Glutamatergic neuron (in vitro differentiated cells): ENCODE measurements at regions not wholly inside any gene's neighbourhood (a gene's known extent, or its start where the extent isn't known, plus 50 kb on each side); places are given as distances from the start of the nearest gene placed in this dataset.

Source experiments
- DNase-seq: peaks from one replicate; pipeline ENCODE4 v3.0.0; 2022
- H3K27ac Mint-ChIP-seq: one replicate; pipeline ENCODE4 v1.8.0; 2020; ENCODE audit warnings: mild to moderate bottlenecking, mixed read lengths, inconsistent platforms; ENCODE audit not compliant: unreplicated experiment
- H3K27me3 Mint-ChIP-seq: one replicate; pipeline ENCODE4 v1.8.0; 2020; ENCODE audit warnings: mild to moderate bottlenecking, moderate library complexity, mixed read lengths, inconsistent platforms; ENCODE audit not compliant: unreplicated experiment
- H3K36me3 Mint-ChIP-seq: one replicate; pipeline ENCODE4 v1.8.0; 2020; ENCODE audit warnings: mild to moderate bottlenecking, mixed read lengths, inconsistent platforms; ENCODE audit not compliant: unreplicated experiment
- H3K4me1 Mint-ChIP-seq: one replicate; pipeline ENCODE4 v1.8.0; 2020; ENCODE audit warnings: mild to moderate bottlenecking, low read depth, mixed read lengths, inconsistent platforms; ENCODE audit not compliant: unreplicated experiment
- H3K4me3 Mint-ChIP-seq: one replicate; pipeline ENCODE4 v1.8.0; 2020; ENCODE audit warnings: mild to moderate bottlenecking, mixed read lengths, inconsistent platforms; ENCODE audit not compliant: unreplicated experiment
- H3K9me3 Mint-ChIP-seq: one replicate; pipeline ENCODE4 v1.8.0; 2020; ENCODE audit warnings: mild to moderate bottlenecking, moderate library complexity, mixed read lengths, inconsistent platforms; ENCODE audit not compliant: unreplicated experiment
- CTCF ChIP-seq: fragments of 200-600 bp; sonication (generic); IDR thresholded peaks from one replicate; pipeline ENCODE4 v1.5.0; 2021; ENCODE audit not compliant: partially characterized antibody, unreplicated experiment

- Mint-ChIP-seq H3K9me3 (peaks cover 6% of the 10 kb centered on the region), H3K36me3 (no peaks in the 10 kb centered on the region), H3K4me3 (no peak overlapping the region), H3K27ac (no peak overlapping the region), H3K4me1 (peaks cover 29% of the 10 kb centered on the region), H3K27me3 (peaks cover 5% of the 10 kb centered on the region)
- TF ChIP-seq CTCF, result no peak
- DNase-seq, result no peak
Measured at GRCh38 chr1:47564570-47564969, 126.7 kb downstream of the FOXD2 start.

GRCh38 chr1:47565092-47565491, 127.2 kb downstream of the FOXD2 start:
- Mint-ChIP-seq H3K4me3 (no peak overlapping the region), H3K27me3 (peaks cover 5% of the 10 kb centered on the region), H3K4me1 (peaks cover 33% of the 10 kb centered on the region), H3K27ac (no peak overlapping the region), H3K36me3 (no peaks in the 10 kb centered on the region), H3K9me3 (peaks cover 8% of the 10 kb centered on the region)
- no peak for TF ChIP-seq CTCF
- DNase-seq, result no peak

- Mint-ChIP-seq H3K4me3 (no peak overlapping the region), H3K4me1 (peaks cover 39% of the 10 kb centered on the region), H3K9me3 (peaks cover 8% of the 10 kb centered on the region), H3K27me3 (peaks cover 9% of the 10 kb centered on the region), H3K27ac (no peak overlapping the region), H3K36me3 (no peaks in the 10 kb centered on the region)
- TF ChIP-seq CTCF, result no peak
- no peak for DNase-seq
Measured at GRCh38 chr1:47565676-47566075, 127.8 kb downstream of the FOXD2 start.

GRCh38 chr1:47568763-47569162, 130.9 kb downstream of the FOXD2 start:
- H3K9me3 Mint-ChIP-seq, result peaks cover 8% of the 10 kb centered on the region
- H3K4me1 Mint-ChIP-seq, result peaks cover 32% of the 10 kb centered on the region
- peaks cover 6% of the 10 kb centered on the region for H3K27me3 Mint-ChIP-seq
- TF ChIP-seq CTCF, result no peak
- DNase-seq, result no peak
- H3K36me3 Mint-ChIP-seq, result no peaks in the 10 kb centered on the region
- no peak overlapping the region for H3K4me3 Mint-ChIP-seq
- H3K27ac Mint-ChIP-seq, result no peak overlapping the region

DNA sequence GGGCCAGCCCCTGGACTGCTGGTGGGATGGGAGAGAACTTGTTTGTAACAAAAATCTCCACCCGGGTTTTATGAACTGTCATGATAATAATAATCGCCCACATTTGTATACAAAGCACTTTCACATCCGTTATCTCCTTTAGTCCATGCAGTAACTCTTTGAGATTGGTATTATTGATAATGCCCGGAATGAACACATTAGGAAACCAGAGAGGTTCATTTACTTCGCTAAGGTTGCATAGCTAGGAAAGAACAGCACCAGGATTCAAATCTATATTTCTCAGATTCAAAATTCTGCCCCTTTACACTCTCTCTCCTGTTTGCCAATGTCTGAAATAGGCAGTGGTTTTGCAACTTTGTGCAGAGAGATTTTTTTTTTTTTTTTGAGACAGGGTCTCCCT, 131.4 kb downstream of the FOXD2 start:
- Mint-ChIP-seq H3K27ac (peak overlapping the region; percentile 31), H3K27me3 (peaks cover 6% of the 10 kb centered on the region), H3K36me3 (no peaks in the 10 kb centered on the region), H3K4me3 (no peak overlapping the region), H3K9me3 (peaks cover 6% of the 10 kb centered on the region), H3K4me1 (peaks cover 28% of the 10 kb centered on the region)
- no peak for TF ChIP-seq CTCF
- no peak for DNase-seq
